ENCODE measurements at regions not wholly inside any gene's neighbourhood (a gene's known extent, or its start where the extent isn't known, plus 50 kb on each side); places are given as distances from the start of the nearest gene placed in this dataset.

- POLR2A ChIA-PET = no interaction called here
- no peaks in the 10 kb centered on the region; the same call in 2 of the 3 replicates for H3K9me3 ChIP-seq (replicated peaks; ENCODE audit: control insufficient read depth, insufficient read depth, low read length)
- RAD21 ChIA-PET (ENCODE audit: unreplicated experiment) = no interaction called here
- no peak for TF ChIP-seq SIX5 (IDR thresholded peaks at IDR 0.05; ENCODE audit: low read depth, low read length, severe bottlenecking)
- no peak for TF ChIP-seq EP300 (IDR thresholded peaks at IDR 0.05; ENCODE audit: borderline replicate concordance in 1 of 2, control insufficient read depth in 1 of 2, low read depth in 2 of 2, low read length in 2 of 2)
- no peak for TF ChIP-seq NRF1 (conservative IDR thresholded peaks at IDR 0.05; ENCODE audit: low read depth, low read length)
- TF ChIP-seq RFX5 (IDR thresholded peaks at IDR 0.05; ENCODE audit: low read depth, low read length) = no peak
- TF ChIP-seq POU2F2 (IDR thresholded peaks at IDR 0.05; ENCODE audit: borderline replicate concordance, low read depth, low read length) = no peak
- no peak for TF ChIP-seq SREBF2 (IDR thresholded peaks at IDR 0.05; ENCODE audit: low read length)
- no peak for TF ChIP-seq ZNF384 (IDR thresholded peaks at IDR 0.05; ENCODE audit: borderline replicate concordance, low read depth, low read length)
- TF ChIP-seq ZBTB4 (CRISPR knock-in tag; IDR thresholded peaks at IDR 0.05) = no peak
- TF ChIP-seq HDAC2 (IDR thresholded peaks at IDR 0.05) = no peak
- TF ChIP-seq HDGF (IDR thresholded peaks at IDR 0.05) = no peak
- TF ChIP-seq IRF4 (IDR thresholded peaks at IDR 0.05; ENCODE audit: low read depth, low read length) = no peak
- no peak for TF ChIP-seq JUND (IDR thresholded peaks at IDR 0.05; ENCODE audit: low read depth, low read length)
- no peak for TF ChIP-seq EZH2 (IDR thresholded peaks at IDR 0.05; ENCODE audit: borderline replicate concordance, control insufficient read depth, low read depth, low read length)
- TF ChIP-seq BMI1 (IDR thresholded peaks at IDR 0.05; ENCODE audit: borderline replicate concordance) = no peak
- TF ChIP-seq NKRF (conservative IDR thresholded peaks at IDR 0.05) = no peak
- TF ChIP-seq ZNF207 (IDR thresholded peaks at IDR 0.05; ENCODE audit: borderline replicate concordance) = no peak
- no peak for TF ChIP-seq STAT3 (IDR thresholded peaks at IDR 0.05; ENCODE audit: low read depth, low read length)
- TF ChIP-seq KLF5 (IDR thresholded peaks at IDR 0.05; ENCODE audit: partially characterized antibody) = no peak
- no TSS peak for BruUV-seq (replicated peaks)
- intact Hi-C loops (cut with micrococcal nuclease; ENCODE audit: unreplicated experiment) = no loop called here
- CTCF ChIA-PET = no interaction called here
- DNase-seq (ENCODE audit: low read depth, low spot score) = no peak
- H3K79me2 ChIP-seq (ENCODE audit: control insufficient read depth, insufficient read depth, low read length) = no peaks in the 10 kb centered on the region
- H2AFZ ChIP-seq (ENCODE audit: control insufficient read depth, low read depth, low read length) = no peak overlapping the region
- 21% methylated on average over 4 of the region's 4 CpGs for WGBS (ENCODE audit: insufficient coverage, insufficient replicate concordance, low lambda C conversion rate, missing lambda C conversion rate)
- SMC1A ChIA-PET (ENCODE audit: uncharacterized antibody, unreplicated experiment) = no interaction called here
- H3K4me2 ChIP-seq (ENCODE audit: control insufficient read depth, insufficient read depth) = no peak overlapping the region
- in situ Hi-C loops (cut with MboI) = no loop called here
- no peak overlapping the region for H3K9ac ChIP-seq (ENCODE audit: control insufficient read depth, insufficient read depth, low read length)
- no peaks in the 10 kb centered on the region for H4K20me1 ChIP-seq (ENCODE audit: control insufficient read depth, insufficient read depth)
- no peaks in the 10 kb centered on the region for H3K36me3 ChIP-seq (ENCODE audit: control insufficient read depth in 2 of 2, insufficient read depth in 2 of 2, low read length in 1 of 2)
- H3K27ac ChIP-seq (ENCODE audit: control insufficient read depth, insufficient read depth) = no peak overlapping the region
- FAIRE-seq = no peak
- no peak for ATAC-seq
- no peak overlapping the region for H3K4me3 ChIP-seq
- no peaks in the 10 kb centered on the region for H3K27me3 ChIP-seq (replicated peaks in 1 of 2; ENCODE audit: control insufficient read depth in 2 of 2, insufficient read depth in 2 of 2, low read length in 1 of 2)
- H3K4me1 ChIP-seq (ENCODE audit: control insufficient read depth, insufficient read depth, low read length) = no peaks in the 10 kb centered on the region
Measured at GRCh38 chr4:186424745-186425144, 130.6 kb downstream of the MTNR1A start.

Data from GM12878 (cell line).